Fibroblast of lung (primary cell): ENCODE measurements at regions not wholly inside any gene's neighbourhood (a gene's known extent, or its start where the extent isn't known, plus 50 kb on each side); places are given as distances from the start of the nearest gene placed in this dataset.

Source experiments
- CTCF ChIP-seq, 2 donors: IDR thresholded peaks in 1 of 2; conservative IDR thresholded peaks in 1 of 2; 1 replicate in 1 of 2; 2 replicates in 1 of 2; pipeline ENCODE4 v1.5.1; 2011 to 2012; ENCODE audit warnings: low read length in 2 of 2, control low read depth in 1 of 2, inconsistent platforms in 1 of 2, low read depth in 1 of 2, mild to moderate bottlenecking in 1 of 2
- EZH2 ChIP-seq: IDR thresholded peaks from 2 replicates; pipeline ENCODE4 v1.5.1; 2012; ENCODE audit warnings: low read length, control low read depth, mild to moderate bottlenecking; ENCODE audit errors: missing control alignments

GRCh38 chrX:5644776-5645175 lies 583.9 kb downstream of the NLGN4X start:
- TF ChIP-seq CTCF (conservative IDR thresholded peaks at IDR 0.05 in 1 of 2, IDR thresholded peaks at IDR 0.05 in 1 of 2; ENCODE audit: low read depth in 1 of 2, low read length in 2 of 2) (no peak), EZH2 (no peak)
